HepG2 (cell line): ENCODE measurements at regions not wholly inside any gene's neighbourhood (a gene's known extent, or its start where the extent isn't known, plus 50 kb on each side); places are given as distances from the start of the nearest gene placed in this dataset.
A peak's percentile ranks its signal among the peaks of the same experiment; 100 is the strongest.
"Not testable (repeated sequence)": the region's sequence is repeated elsewhere in the genome, so short reads cannot be mapped to it uniquely, and the experiment has no call there.

Experiments
- ATAC-seq: fragments of 200-7000 bp; cut with Tn5 transposase; 3 replicates; pipeline ENCODE4 v1.9.1; 2020; ENCODE audit warnings: mild to moderate bottlenecking, moderate library complexity
- BruUV-seq: library from RNA; stranded (reverse); fragments of 400-500 nt; replicated peaks from 2 replicates; lab custom pipeline; 2021; lab: Mats Ljungman, UMichigan
- CTCF ChIA-PET: fragments of 300-600 bp; formaldehyde crosslinking; extraction: SDS; loops from one replicate; lab custom pipeline; 2021; ENCODE audit warnings: low total read pairs, inconsistent platforms, low intra/inter-chr PET ratio; lab: Yijun Ruan, JAX
- POLR2A ChIA-PET: fragments of 350-600 bp; sonication (Branson Sonifier 250); formaldehyde crosslinking; loops from one replicate; lab custom pipeline; 2020; ENCODE audit warnings: antibody characterized with exemption, inconsistent platforms; lab: Yijun Ruan, JAX
- DNase-seq: peaks from one replicate; pipeline ENCODE4 v3.0.0-alpha.2; 2015; ENCODE audit warnings: low spot score
- FAIRE-seq: peaks from 3 replicates; lab custom pipeline; 2011; peaks lifted over from hg19 to GRCh38; lab: Jason Lieb, UNC
- H2AFZ ChIP-seq: one replicate; pipeline ENCODE4 v1.6.1; 2011; ENCODE audit warnings: low read length, inconsistent platforms
- H3K27ac ChIP-seq: fragments of 300-600 bp; 3 replicates; pipeline ENCODE4 v1.8.0; 2011; ENCODE audit warnings: mixed run types, mild to moderate bottlenecking, mixed read lengths, low read length, inconsistent platforms; ENCODE audit not compliant: insufficient read depth; ENCODE audit errors: extremely low read length
- H3K27me3 ChIP-seq, 2 experiments: fragments of 200-600 bp in 1 of 2; 2 replicates in 1 of 2; 3 replicates in 1 of 2; pipeline versions ENCODE4 v1.6.0 to v1.8.0; 2011; ENCODE audit warnings: low read length in 2 of 2, mild to moderate bottlenecking in 2 of 2, moderate library complexity in 2 of 2, inconsistent platforms in 1 of 2; ENCODE audit not compliant: insufficient read depth in 2 of 2, control insufficient read depth in 1 of 2
- H3K36me3 ChIP-seq, 2 experiments: fragments of 200-600 bp in 1 of 2; replicated peaks in 1 of 2; 2 replicates in 1 of 2; 3 replicates in 1 of 2; pipeline versions ENCODE4 v1.5.1 to v1.8.0; 2011; ENCODE audit warnings: low read length in 2 of 2, inconsistent platforms in 1 of 2; ENCODE audit not compliant: insufficient read depth in 2 of 2, control insufficient read depth in 1 of 2
- H3K4me1 ChIP-seq: 2 replicates; pipeline ENCODE4 v1.5.1; 2012; ENCODE audit warnings: low read length, inconsistent platforms; ENCODE audit not compliant: insufficient read depth
- H3K4me2 ChIP-seq: 2 replicates; pipeline ENCODE4 v1.6.0; 2011; ENCODE audit warnings: low read depth, low read length, inconsistent platforms
- H3K4me3 ChIP-seq, 3 experiments: fragments of 200-600 bp in 1 of 3; sonication (generic), shearing (Covaris generic) in 1 of 3; replicated peaks in 1 of 3; 2 replicates each; pipeline ENCODE4 v1.5.1; 2011 to 2016; ENCODE audit warnings: low read length in 3 of 3, inconsistent platforms in 2 of 3, low read depth in 2 of 3, mild to moderate bottlenecking in 2 of 3, control low read depth in 1 of 3, mixed read lengths in 1 of 3; ENCODE audit not compliant: insufficient read depth in 1 of 3
- H3K79me2 ChIP-seq: one replicate; pipeline ENCODE4 v1.6.1; 2011; ENCODE audit warnings: low read length, inconsistent platforms; ENCODE audit not compliant: insufficient read depth
- H3K9ac ChIP-seq: 2 replicates; pipeline ENCODE4 v1.6.0; 2011; ENCODE audit warnings: mild to moderate bottlenecking, low read depth, low read length, inconsistent platforms; ENCODE audit not compliant: insufficient read depth
- H3K9me3 ChIP-seq: 2 replicates; pipeline ENCODE4 v1.5.1; 2012; ENCODE audit warnings: mild to moderate bottlenecking, low read length
- H4K20me1 ChIP-seq: 2 replicates; pipeline ENCODE4 v1.6.0; 2011; ENCODE audit warnings: inconsistent platforms, mild to moderate bottlenecking, low read length, moderate library complexity; ENCODE audit not compliant: insufficient read depth
- WGBS: methylation state at CpG from one replicate; pipeline ENCODE4 v1.1.6; 2017; ENCODE audit warnings: low lambda C conversion rate; 5-methylcytosine and 5-hydroxymethylcytosine counted together
- in situ Hi-C: cut with HindIII; loops from 2 replicates; pipeline ENCODE4 v1.10.0; 2017; ENCODE audit warnings: low pct_unique_long_range_greater_than_20kb; ENCODE audit not compliant: extremely low pct_ligation_motif_present
- intact Hi-C: fragments of 100-400 bp; cut with micrococcal nuclease; formaldehyde crosslinking; loops from one replicate; pipeline ENCODE4 v1.10.0; 2022; ENCODE audit not compliant: unreplicated experiment

GRCh38 chr17:16865704-16866103, 106.2 kb downstream of the TNFRSF13B start:
- ATAC-seq (peak; percentile 87), FAIRE-seq (peak; percentile 85)
- H3K36me3 ChIP-seq, H3K27me3 ChIP-seq, H3K79me2 ChIP-seq, H3K27ac ChIP-seq, H4K20me1 ChIP-seq, BruUV-seq, in situ Hi-C loops, H3K4me1 ChIP-seq, H3K9me3 ChIP-seq, H2AFZ ChIP-seq, DNase-seq, H3K9ac ChIP-seq, H3K4me2 ChIP-seq, intact Hi-C loops, POLR2A ChIA-PET, CTCF ChIA-PET, H3K4me3 ChIP-seq: not testable (repeated sequence)
- WGBS = 0% methylated on average over 1 of the region's 8 CpGs

GRCh38 chr17:16865077-16865613, 106.8 kb downstream of the TNFRSF13B start:
- DNase-seq, H3K27me3 ChIP-seq, H3K9ac ChIP-seq, intact Hi-C loops, H3K79me2 ChIP-seq, POLR2A ChIA-PET, in situ Hi-C loops, BruUV-seq, H3K4me2 ChIP-seq, H4K20me1 ChIP-seq, H3K4me3 ChIP-seq, H3K36me3 ChIP-seq, CTCF ChIA-PET, H3K4me1 ChIP-seq, H3K27ac ChIP-seq, FAIRE-seq, H2AFZ ChIP-seq, H3K9me3 ChIP-seq: not testable (repeated sequence)
- ATAC-seq = peak; percentile 63
- WGBS = no CpG with 5 or more reads among the region's 13 CpGs

DNA sequence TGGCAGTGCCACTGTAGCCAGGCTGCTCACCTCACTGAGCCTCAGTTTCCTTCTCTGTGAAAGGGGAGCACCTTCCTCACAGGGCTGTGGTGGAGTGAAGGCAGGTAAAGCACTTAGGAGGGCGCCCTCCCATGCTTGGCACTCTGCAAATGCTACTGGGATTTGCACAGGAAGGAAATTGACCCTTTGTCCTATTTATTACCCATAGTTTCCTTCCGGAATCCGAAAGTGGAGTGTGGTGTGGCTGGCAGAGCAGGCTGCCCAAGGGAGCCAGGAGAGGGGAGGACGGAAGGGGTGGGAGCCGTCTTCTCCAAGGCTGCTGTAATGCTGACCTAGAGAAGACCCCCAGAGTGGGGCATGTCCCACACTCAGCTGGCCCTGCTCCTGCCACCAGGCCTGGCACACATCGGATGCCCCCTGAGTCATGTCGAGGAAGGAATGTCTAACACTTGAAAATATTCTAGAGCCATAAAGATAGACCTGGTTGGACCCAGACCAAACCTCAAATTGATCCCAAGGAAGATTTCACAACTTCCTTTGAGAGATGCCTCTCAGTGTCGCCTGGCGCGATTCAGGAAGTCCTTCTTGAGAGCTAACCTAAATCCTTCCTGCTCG, 107.3 kb downstream of the TNFRSF13B start:
- H3K79me2 ChIP-seq, POLR2A ChIA-PET, H3K4me2 ChIP-seq, H2AFZ ChIP-seq, H3K9me3 ChIP-seq, ATAC-seq, H3K36me3 ChIP-seq, H4K20me1 ChIP-seq, H3K9ac ChIP-seq, H3K4me1 ChIP-seq, H3K27ac ChIP-seq, CTCF ChIA-PET, intact Hi-C loops, H3K27me3 ChIP-seq, in situ Hi-C loops, H3K4me3 ChIP-seq, BruUV-seq, DNase-seq: not testable (repeated sequence)
- no CpG with 5 or more reads among the region's 11 CpGs for WGBS
- FAIRE-seq = peak; percentile 43

DNA sequence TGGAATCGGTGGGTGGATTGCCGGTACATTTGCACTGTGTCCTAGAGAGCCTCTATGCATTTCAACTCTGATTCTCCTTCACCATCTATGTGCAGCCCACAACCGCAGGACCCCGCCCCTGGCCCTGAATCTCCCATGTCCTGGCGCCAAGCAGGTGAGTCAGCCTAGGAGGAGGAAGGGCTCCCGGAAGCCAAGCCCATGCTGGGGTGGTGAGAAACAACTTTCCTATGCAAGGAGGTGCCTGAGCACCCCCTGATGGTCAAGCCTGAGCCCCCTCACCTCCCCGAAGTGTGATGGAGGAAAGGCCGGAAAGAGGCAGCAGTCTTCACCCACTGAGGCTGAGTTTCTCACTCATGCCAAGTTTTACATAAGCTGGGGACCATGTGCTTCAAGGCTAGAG, 110.8 kb downstream of the TNFRSF13B start:
- H3K27me3 ChIP-seq, CTCF ChIA-PET, H3K4me2 ChIP-seq, DNase-seq, H4K20me1 ChIP-seq, H3K9ac ChIP-seq, BruUV-seq, intact Hi-C loops, H3K79me2 ChIP-seq, in situ Hi-C loops, H3K9me3 ChIP-seq, H3K4me3 ChIP-seq, H3K36me3 ChIP-seq, H2AFZ ChIP-seq, H3K27ac ChIP-seq, FAIRE-seq, H3K4me1 ChIP-seq, ATAC-seq, POLR2A ChIA-PET: not testable (repeated sequence)
- WGBS = no CpG with 5 or more reads among the region's 8 CpGs
